K562 (cell line): ENCODE measurements at regions not wholly inside any gene's neighbourhood (a gene's known extent, or its start where the extent isn't known, plus 50 kb on each side); places are given as distances from the start of the nearest gene placed in this dataset.
"Not testable (repeated sequence)": the region's sequence is repeated elsewhere in the genome, so short reads cannot be mapped to it uniquely, and the experiment has no call there.

Source experiments
- MEIS2 ChIP-seq: fragments of 450-650 bp; IDR thresholded peaks from 2 replicates; pipeline ENCODE4 v1.6.1; 2014; ENCODE audit warnings: mild to moderate bottlenecking; ENCODE audit not compliant: partially characterized antibody
- NR2C1 ChIP-seq, 2 experiments: fragments of 450-650 bp; IDR thresholded peaks; 2 replicates each; pipeline ENCODE4 v1.6.1; 2017; ENCODE audit warnings: mild to moderate bottlenecking in 2 of 2, antibody characterized with exemption in 1 of 2, inconsistent platforms in 1 of 2, missing compliant biosample characterization in 1 of 2, missing genetic modification characterization in 1 of 2
- RAD21 ChIP-seq, 2 experiments: fragments of 250-450 bp in 1 of 2; fragments of 450-650 bp in 1 of 2; sonication (Bioruptor Pico) in 1 of 2; formaldehyde crosslinking in 1 of 2; IDR thresholded peaks in 1 of 2; conservative IDR thresholded peaks in 1 of 2; 2 replicates each; pipeline versions ENCODE4 v1.4.0 to v1.8.0; 2020 to 2022; ENCODE audit warnings: mild to moderate bottlenecking in 2 of 2, moderate library complexity in 1 of 2
- XRCC3 ChIP-seq: fragments of 450-650 bp; IDR thresholded peaks from 2 replicates; pipeline ENCODE4 v1.6.1; 2017; ENCODE audit warnings: mild to moderate bottlenecking, moderate library complexity
- TF ChIP-seq, protein P1 (sequence below), 3 experiments: IDR thresholded peaks in 2 of 3; conservative IDR thresholded peaks in 1 of 3; 2 replicates each; pipeline ENCODE4 v1.5.1; 2011 to 2012; ENCODE audit warnings: low read length in 3 of 3, mild to moderate bottlenecking in 3 of 3, control low read depth in 2 of 3, improper control_type of control experiment in 1 of 3, inconsistent platforms in 1 of 3, low read depth in 1 of 3, mixed read lengths in 1 of 3, moderate library complexity in 1 of 3; ENCODE audit not compliant: insufficient read depth in 2 of 3
- TF ChIP-seq, protein P2 (sequence below): fragments of 250-450 bp; sonication (Bioruptor Pico); IDR thresholded peaks from 2 replicates; pipeline ENCODE4 v1.5.0; 2020; ENCODE audit warnings: mild to moderate bottlenecking, borderline replicate concordance

DNA sequence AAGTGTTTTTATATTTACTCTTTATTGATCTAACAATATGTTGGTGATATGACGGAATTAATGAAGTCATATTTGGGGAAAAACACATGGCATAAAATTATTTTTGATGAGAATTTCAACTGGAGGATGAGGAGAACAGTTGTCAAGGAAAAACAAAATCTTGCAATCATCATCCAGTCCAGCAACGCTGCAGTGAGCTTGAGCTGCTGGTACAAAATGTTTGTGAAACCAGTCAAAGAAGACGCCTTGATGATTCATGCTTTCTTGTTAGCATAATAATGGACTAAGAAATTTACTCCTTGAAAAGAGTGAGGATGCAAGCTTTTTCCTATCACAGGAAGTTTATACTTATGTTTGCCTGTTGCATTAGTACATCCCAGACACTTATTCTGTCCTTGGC, 64.1 kb upstream of the RUBCNL start:
- TF ChIP-seq NR2C1 (IDR thresholded peaks at IDR 0.05); NR2C1 (tag; IDR thresholded peaks at IDR 0.05); XRCC3; MEIS2; RAD21 (CRISPR knock-in tag; conservative IDR thresholded peaks at IDR 0.05 in 1 of 2, IDR thresholded peaks at IDR 0.05 in 1 of 2): not testable (repeated sequence)
- TF ChIP-seq, protein P1, sequence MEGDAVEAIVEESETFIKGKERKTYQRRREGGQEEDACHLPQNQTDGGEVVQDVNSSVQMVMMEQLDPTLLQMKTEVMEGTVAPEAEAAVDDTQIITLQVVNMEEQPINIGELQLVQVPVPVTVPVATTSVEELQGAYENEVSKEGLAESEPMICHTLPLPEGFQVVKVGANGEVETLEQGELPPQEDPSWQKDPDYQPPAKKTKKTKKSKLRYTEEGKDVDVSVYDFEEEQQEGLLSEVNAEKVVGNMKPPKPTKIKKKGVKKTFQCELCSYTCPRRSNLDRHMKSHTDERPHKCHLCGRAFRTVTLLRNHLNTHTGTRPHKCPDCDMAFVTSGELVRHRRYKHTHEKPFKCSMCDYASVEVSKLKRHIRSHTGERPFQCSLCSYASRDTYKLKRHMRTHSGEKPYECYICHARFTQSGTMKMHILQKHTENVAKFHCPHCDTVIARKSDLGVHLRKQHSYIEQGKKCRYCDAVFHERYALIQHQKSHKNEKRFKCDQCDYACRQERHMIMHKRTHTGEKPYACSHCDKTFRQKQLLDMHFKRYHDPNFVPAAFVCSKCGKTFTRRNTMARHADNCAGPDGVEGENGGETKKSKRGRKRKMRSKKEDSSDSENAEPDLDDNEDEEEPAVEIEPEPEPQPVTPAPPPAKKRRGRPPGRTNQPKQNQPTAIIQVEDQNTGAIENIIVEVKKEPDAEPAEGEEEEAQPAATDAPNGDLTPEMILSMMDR (IDR thresholded peaks at IDR 0.05 in 2 of 3, conservative IDR thresholded peaks at IDR 0.05 in 1 of 3; ENCODE audit: insufficient read depth in 2 of 3, low read depth in 1 of 3, low read length in 3 of 3) = not testable (repeated sequence)
- TF ChIP-seq, protein P2, sequence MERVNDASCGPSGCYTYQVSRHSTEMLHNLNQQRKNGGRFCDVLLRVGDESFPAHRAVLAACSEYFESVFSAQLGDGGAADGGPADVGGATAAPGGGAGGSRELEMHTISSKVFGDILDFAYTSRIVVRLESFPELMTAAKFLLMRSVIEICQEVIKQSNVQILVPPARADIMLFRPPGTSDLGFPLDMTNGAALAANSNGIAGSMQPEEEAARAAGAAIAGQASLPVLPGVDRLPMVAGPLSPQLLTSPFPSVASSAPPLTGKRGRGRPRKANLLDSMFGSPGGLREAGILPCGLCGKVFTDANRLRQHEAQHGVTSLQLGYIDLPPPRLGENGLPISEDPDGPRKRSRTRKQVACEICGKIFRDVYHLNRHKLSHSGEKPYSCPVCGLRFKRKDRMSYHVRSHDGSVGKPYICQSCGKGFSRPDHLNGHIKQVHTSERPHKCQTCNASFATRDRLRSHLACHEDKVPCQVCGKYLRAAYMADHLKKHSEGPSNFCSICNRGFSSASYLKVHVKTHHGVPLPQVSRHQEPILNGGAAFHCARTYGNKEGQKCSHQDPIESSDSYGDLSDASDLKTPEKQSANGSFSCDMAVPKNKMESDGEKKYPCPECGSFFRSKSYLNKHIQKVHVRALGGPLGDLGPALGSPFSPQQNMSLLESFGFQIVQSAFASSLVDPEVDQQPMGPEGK (CRISPR knock-in tag) = not testable (repeated sequence)
